Prostate gland (tissue), 2 donors: ENCODE measurements at regions not wholly inside any gene's neighbourhood (a gene's known extent, or its start where the extent isn't known, plus 50 kb on each side); places are given as distances from the start of the nearest gene placed in this dataset.

ENCODE experiments used
- POLR2A ChIP-seq: fragments of 450-650 bp; IDR thresholded peaks from one replicate; pipeline ENCODE4 v1.6.1; 2016; ENCODE audit warnings: antibody characterized with exemption, mild to moderate bottlenecking
- POLR2AphosphoS5 ChIP-seq: sonication (generic); formaldehyde crosslinking; IDR thresholded peaks from one replicate; pipeline ENCODE4 v1.6.1; 2017; ENCODE audit warnings: antibody characterized with exemption
- TF ChIP-seq, protein P1 (sequence below), 4 experiments: fragments of 200-600 bp in 2 of 4; fragments of 450-650 bp in 2 of 4; sonication (generic) in 2 of 4; IDR thresholded peaks; 1 replicate in 3 of 4; 2 replicates in 1 of 4; pipeline ENCODE4 v1.5.1; 2016 to 2019; ENCODE audit warnings: antibody characterized with exemption in 4 of 4, mild to moderate bottlenecking in 2 of 4, moderate library complexity in 2 of 4

DNA sequence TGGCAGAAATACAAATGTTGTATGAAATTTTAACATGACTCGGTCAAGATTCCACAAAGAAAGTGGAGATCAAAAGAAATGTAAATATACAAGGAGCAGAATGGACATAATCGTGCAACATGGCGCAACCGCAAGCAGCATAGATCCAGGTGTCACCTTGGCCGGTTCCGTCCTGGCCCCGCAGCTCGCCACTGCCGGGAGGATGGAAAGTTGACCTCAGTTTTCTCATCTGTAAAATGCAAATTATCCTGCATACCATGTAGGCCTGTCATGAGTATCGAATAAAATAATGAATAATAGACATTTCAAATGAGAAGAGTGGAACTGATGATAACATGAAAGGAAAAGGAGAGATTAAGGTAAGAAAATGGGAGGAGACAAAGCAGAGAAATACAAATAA, 427.3 kb upstream of the SMIM21 start:
- TF ChIP-seq, protein P1, sequence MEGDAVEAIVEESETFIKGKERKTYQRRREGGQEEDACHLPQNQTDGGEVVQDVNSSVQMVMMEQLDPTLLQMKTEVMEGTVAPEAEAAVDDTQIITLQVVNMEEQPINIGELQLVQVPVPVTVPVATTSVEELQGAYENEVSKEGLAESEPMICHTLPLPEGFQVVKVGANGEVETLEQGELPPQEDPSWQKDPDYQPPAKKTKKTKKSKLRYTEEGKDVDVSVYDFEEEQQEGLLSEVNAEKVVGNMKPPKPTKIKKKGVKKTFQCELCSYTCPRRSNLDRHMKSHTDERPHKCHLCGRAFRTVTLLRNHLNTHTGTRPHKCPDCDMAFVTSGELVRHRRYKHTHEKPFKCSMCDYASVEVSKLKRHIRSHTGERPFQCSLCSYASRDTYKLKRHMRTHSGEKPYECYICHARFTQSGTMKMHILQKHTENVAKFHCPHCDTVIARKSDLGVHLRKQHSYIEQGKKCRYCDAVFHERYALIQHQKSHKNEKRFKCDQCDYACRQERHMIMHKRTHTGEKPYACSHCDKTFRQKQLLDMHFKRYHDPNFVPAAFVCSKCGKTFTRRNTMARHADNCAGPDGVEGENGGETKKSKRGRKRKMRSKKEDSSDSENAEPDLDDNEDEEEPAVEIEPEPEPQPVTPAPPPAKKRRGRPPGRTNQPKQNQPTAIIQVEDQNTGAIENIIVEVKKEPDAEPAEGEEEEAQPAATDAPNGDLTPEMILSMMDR (IDR thresholded peaks at IDR 0.05): no peak
- TF ChIP-seq POLR2A (no peak), POLR2AphosphoS5 (no peak)
